ENCODE measurements at regions not wholly inside any gene's neighbourhood (a gene's known extent, or its start where the extent isn't known, plus 50 kb on each side); places are given as distances from the start of the nearest gene placed in this dataset.

GRCh38 chr16:86296256-86296655 is 214.1 kb upstream of the FOXF1 start:
- Mint-ChIP-seq H3K27ac (ENCODE audit: unreplicated experiment) (no peak overlapping the region), H3K36me3 (ENCODE audit: insufficient read depth, unreplicated experiment) (no peaks in the 10 kb centered on the region), H3K27me3 (ENCODE audit: insufficient read depth, unreplicated experiment) (peaks cover 39% of the 10 kb centered on the region), H3K4me3 (ENCODE audit: unreplicated experiment) (no peak overlapping the region), H3K9me3 (ENCODE audit: unreplicated experiment) (no peaks in the 10 kb centered on the region), H3K4me1 (ENCODE audit: low read depth, unreplicated experiment) (no peaks in the 10 kb centered on the region)
- Histone ChIP-seq H3K27me3 (replicated peaks; ENCODE audit: control insufficient read depth, insufficient read depth, low read length) (peaks cover 5% of the 10 kb centered on the region), H3K4me3 (ENCODE audit: low read depth, low read length) (no peak overlapping the region), H3K9me3 (no peaks in the 10 kb centered on the region), H3K36me3 (ENCODE audit: control insufficient read depth, insufficient read depth, low read length) (no peaks in the 10 kb centered on the region), H3K4me1 (peaks cover 6% of the 10 kb centered on the region; the same call in 1 of the 2 replicates)
- no TSS peak for BruUV-seq (replicated peaks)
- ChIA-PET POLR2A (no interaction called here), CTCF (no interaction called here)
- TF ChIP-seq CTCF (IDR thresholded peaks at IDR 0.05; ENCODE audit: insufficient read depth in 1 of 2, low read depth in 1 of 2, low read length in 1 of 2, severe bottlenecking in 1 of 2, unreplicated experiment in 1 of 2), result no peak
- intact Hi-C loops (cut with micrococcal nuclease; ENCODE audit: unreplicated experiment), result no loop called here
- DNase-seq, result no peak

- intact Hi-C loops (cut with micrococcal nuclease; ENCODE audit: unreplicated experiment), result no loop called here
- BruUV-seq (replicated peaks), result no TSS peak
- no peak for TF ChIP-seq CTCF (IDR thresholded peaks at IDR 0.05; ENCODE audit: insufficient read depth in 1 of 2, low read depth in 1 of 2, low read length in 1 of 2, severe bottlenecking in 1 of 2, unreplicated experiment in 1 of 2)
- CTCF ChIA-PET, result no interaction called here
- Mint-ChIP-seq H3K27ac (ENCODE audit: unreplicated experiment) (no peak overlapping the region), H3K4me1 (ENCODE audit: low read depth, unreplicated experiment) (no peaks in the 10 kb centered on the region), H3K36me3 (ENCODE audit: insufficient read depth, unreplicated experiment) (no peaks in the 10 kb centered on the region), H3K4me3 (ENCODE audit: unreplicated experiment) (peak overlapping the region; percentile 22), H3K27me3 (ENCODE audit: insufficient read depth, unreplicated experiment) (peaks cover 40% of the 10 kb centered on the region), H3K9me3 (ENCODE audit: unreplicated experiment) (no peaks in the 10 kb centered on the region)
- H3K4me1 ChIP-seq, result peaks cover 6% of the 10 kb centered on the region; the same call in 1 of the 2 replicates
- no peaks in the 10 kb centered on the region for H3K9me3 ChIP-seq
- DNase-seq, result no peak
- no peak overlapping the region for H3K4me3 ChIP-seq (ENCODE audit: low read depth, low read length)
- H3K36me3 ChIP-seq (ENCODE audit: control insufficient read depth, insufficient read depth, low read length), result no peaks in the 10 kb centered on the region
- H3K27me3 ChIP-seq (replicated peaks; ENCODE audit: control insufficient read depth, insufficient read depth, low read length), result peaks cover 4% of the 10 kb centered on the region
- POLR2A ChIA-PET, result no interaction called here
These were observed 212.9 kb upstream of the FOXF1 start for GRCh38 chr16:86297391-86297790.

- Mint-ChIP-seq H3K27ac (ENCODE audit: unreplicated experiment) (no peak overlapping the region), H3K4me1 (ENCODE audit: low read depth, unreplicated experiment) (no peaks in the 10 kb centered on the region), H3K27me3 (ENCODE audit: insufficient read depth, unreplicated experiment) (peaks cover 35% of the 10 kb centered on the region), H3K9me3 (ENCODE audit: unreplicated experiment) (no peaks in the 10 kb centered on the region), H3K4me3 (ENCODE audit: unreplicated experiment) (peak overlapping the region; percentile 22), H3K36me3 (ENCODE audit: insufficient read depth, unreplicated experiment) (no peaks in the 10 kb centered on the region)
- POLR2A ChIA-PET, result no interaction called here
- CTCF ChIA-PET, result interaction anchor here (1.4 kb wide), 1 partner anchor 43 kb away, joined by 4 read pairs; no protein-coding TSS in a partner anchor
- DNase-seq, result no peak
- no peak for TF ChIP-seq CTCF (IDR thresholded peaks at IDR 0.05; ENCODE audit: insufficient read depth in 1 of 2, low read depth in 1 of 2, low read length in 1 of 2, severe bottlenecking in 1 of 2, unreplicated experiment in 1 of 2)
- Histone ChIP-seq H3K27me3 (replicated peaks; ENCODE audit: control insufficient read depth, insufficient read depth, low read length) (peaks cover 4% of the 10 kb centered on the region), H3K4me3 (ENCODE audit: low read depth, low read length) (no peak overlapping the region), H3K9me3 (no peaks in the 10 kb centered on the region), H3K36me3 (ENCODE audit: control insufficient read depth, insufficient read depth, low read length) (no peaks in the 10 kb centered on the region), H3K4me1 (peaks cover 6% of the 10 kb centered on the region; the same call in 1 of the 2 replicates)
- no TSS peak for BruUV-seq (replicated peaks)
- intact Hi-C loops (cut with micrococcal nuclease; ENCODE audit: unreplicated experiment), result no loop called here
These were observed 212.2 kb upstream of the FOXF1 start for GRCh38 chr16:86297866-86298757.
